Naive thymus-derived CD4-positive, alpha-beta T cell (primary cell): ENCODE measurements at regions not wholly inside any gene's neighbourhood (a gene's known extent, or its start where the extent isn't known, plus 50 kb on each side); places are given as distances from the start of the nearest gene placed in this dataset.

Source experiments
- ATAC-seq: fragments of 150-1000 bp; cut with Tn5 transposase; 2 replicates; pipeline ENCODE4 v1.10.0; 2021; ENCODE audit warnings: mild to moderate bottlenecking, moderate library complexity
- CTCF ChIA-PET: fragments of 350-600 bp; sonication (Branson Sonifier 250); formaldehyde crosslinking; loops from one replicate; lab custom pipeline; 2021; ENCODE audit warnings: antibody characterized with exemption; lab: Charles Lee
- POLR2A ChIA-PET: fragments of 350-600 bp; sonication (Branson Sonifier 250); formaldehyde crosslinking; loops from one replicate; lab custom pipeline; 2021; ENCODE audit warnings: antibody characterized with exemption, inconsistent platforms; lab: Charles Lee
- DNase-seq, 9 donors: peaks; one replicate each; pipeline versions ENCODE4 v3.0.0 to v3.0.0-alpha.2; 2020 to 2022; ENCODE audit warnings: mixed read lengths in 1 of 9
- H3K27ac ChIP-seq: one replicate; pipeline ENCODE4 v1.7.0; 2013; ENCODE audit warnings: mild to moderate bottlenecking, low read depth, low read length, moderate library complexity
- H3K27me3 ChIP-seq, 2 donors: one replicate each; pipeline ENCODE4 v1.7.0; 2013; ENCODE audit warnings: low read length in 2 of 2, mild to moderate bottlenecking in 2 of 2, moderate library complexity in 2 of 2; ENCODE audit not compliant: control insufficient read depth in 2 of 2, insufficient read depth in 2 of 2
- H3K36me3 ChIP-seq, 3 experiments: 1 replicate in 2 of 3; 2 replicates in 1 of 3; pipeline ENCODE4 v1.7.0; 2013; ENCODE audit warnings: low read length in 3 of 3, mild to moderate bottlenecking in 3 of 3, moderate library complexity in 1 of 3; ENCODE audit not compliant: insufficient read depth in 3 of 3, control insufficient read depth in 2 of 3
- H3K4me1 ChIP-seq, 2 donors: one replicate each; pipeline ENCODE4 v1.7.0; 2013; ENCODE audit warnings: low read length in 2 of 2, mild to moderate bottlenecking in 2 of 2, moderate library complexity in 1 of 2; ENCODE audit not compliant: control insufficient read depth in 2 of 2, insufficient read depth in 2 of 2
- H3K4me3 ChIP-seq: 2 replicates; pipeline ENCODE4 v1.7.0; 2013; ENCODE audit warnings: mild to moderate bottlenecking, low read length
- H3K9me3 ChIP-seq, 3 experiments: 1 replicate in 2 of 3; 2 replicates in 1 of 3; pipeline ENCODE4 v1.7.0; 2013; ENCODE audit warnings: low read length in 3 of 3; ENCODE audit not compliant: control insufficient read depth in 2 of 3
- H3K27ac Mint-ChIP-seq, 9 donors: one replicate each; pipeline ENCODE4 v1.8.0; 2020 to 2022; ENCODE audit warnings: mixed read lengths in 9 of 9, mild to moderate bottlenecking in 8 of 9, moderate library complexity in 5 of 9, inconsistent platforms in 2 of 9
- H3K27me3 Mint-ChIP-seq, 5 donors: one replicate each; pipeline ENCODE4 v1.8.0; 2021 to 2022; ENCODE audit warnings: mixed read lengths in 5 of 5, mild to moderate bottlenecking in 1 of 5
- H3K36me3 Mint-ChIP-seq, 5 donors: one replicate each; pipeline ENCODE4 v1.8.0; 2020 to 2022; ENCODE audit warnings: mixed read lengths in 5 of 5, mild to moderate bottlenecking in 3 of 5, inconsistent platforms in 1 of 5
- H3K4me1 Mint-ChIP-seq, 7 donors: one replicate each; pipeline ENCODE4 v1.8.0; 2020 to 2022; ENCODE audit warnings: mixed read lengths in 7 of 7, mild to moderate bottlenecking in 3 of 7, inconsistent platforms in 1 of 7
- H3K4me3 Mint-ChIP-seq, 10 donors: one replicate each; pipeline ENCODE4 v1.8.0; 2020 to 2022; ENCODE audit warnings: mild to moderate bottlenecking in 10 of 10, mixed read lengths in 10 of 10, moderate library complexity in 6 of 10, inconsistent platforms in 2 of 10
- H3K9me3 Mint-ChIP-seq, 11 donors: one replicate each; pipeline ENCODE4 v1.8.0; 2020 to 2022; ENCODE audit warnings: mixed read lengths in 11 of 11, mild to moderate bottlenecking in 4 of 11, inconsistent platforms in 1 of 11, moderate library complexity in 1 of 11
- intact Hi-C, 2 donors: fragments of 100-400 bp; cut with micrococcal nuclease; formaldehyde crosslinking; loops; one replicate each; pipeline ENCODE4 v1.15.1; 2023

DNA sequence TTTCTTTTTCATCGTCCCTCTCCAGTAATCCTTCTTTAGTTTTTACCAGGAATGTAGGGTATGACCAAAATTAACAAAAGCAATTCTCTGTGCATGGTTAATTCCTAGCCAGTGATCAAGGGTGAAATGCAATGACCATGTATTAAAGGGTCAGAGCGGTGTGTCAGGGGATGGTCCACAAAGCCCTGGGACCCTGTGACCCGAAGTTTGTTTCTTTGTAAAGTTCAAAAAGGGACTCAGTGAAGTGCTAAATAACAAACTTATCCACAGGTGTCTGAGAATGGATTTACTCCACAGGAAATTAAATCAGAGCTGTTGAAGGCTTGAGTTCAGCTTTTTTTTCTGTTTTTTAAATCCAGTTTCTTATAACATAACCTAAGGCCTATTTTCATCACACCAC lies 375.7 kb downstream of the GJA1 start:
- no peak overlapping the region for H3K27ac Mint-ChIP-seq
- Histone ChIP-seq H3K4me1 (no peaks in the 10 kb centered on the region), H3K36me3 (no peaks in the 10 kb centered on the region), H3K27ac (no peak overlapping the region), H3K4me3 (no peak overlapping the region), H3K27me3 (no peaks in the 10 kb centered on the region), H3K9me3 (no peaks in the 10 kb centered on the region)
- no peaks in the 10 kb centered on the region for H3K36me3 Mint-ChIP-seq
- no peaks in the 10 kb centered on the region for H3K9me3 Mint-ChIP-seq
- no peak overlapping the region for H3K4me3 Mint-ChIP-seq
- intact Hi-C loops, result no loop called here
- CTCF ChIA-PET, result no interaction called here
- H3K4me1 Mint-ChIP-seq, result peaks cover 0 to 11% (median 0%) of the 10 kb centered on the region in 7 donors
- no peaks in the 10 kb centered on the region for H3K27me3 Mint-ChIP-seq
- ATAC-seq, result no peak
- no peak for DNase-seq
- POLR2A ChIA-PET, result no interaction called here

DNA sequence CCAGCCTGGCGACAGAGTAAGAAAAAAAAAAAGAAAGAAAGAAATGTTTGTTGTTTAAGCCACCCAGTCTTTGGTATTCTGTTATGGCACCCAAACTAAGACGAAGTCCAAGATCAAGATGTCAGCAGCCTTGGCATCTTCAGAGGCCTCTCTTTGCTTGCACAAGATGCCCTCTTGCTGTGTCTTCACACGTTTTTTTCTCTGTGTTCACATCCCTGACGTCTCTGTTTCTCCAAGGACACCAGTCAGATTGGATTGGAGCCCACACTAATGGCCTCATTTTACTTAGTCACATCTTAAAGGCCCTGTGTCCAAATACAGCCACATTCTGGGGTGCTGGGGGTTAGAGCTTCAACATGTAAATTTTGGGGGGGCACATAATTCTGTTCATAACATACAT lies 380.9 kb downstream of the GJA1 start:
- ATAC-seq (no peak), DNase-seq (no peak)
- no peaks in the 10 kb centered on the region for H3K4me1 Mint-ChIP-seq
- H3K36me3 Mint-ChIP-seq, result peaks cover 0 to 8% (median 5%) of the 10 kb centered on the region in 5 donors
- Histone ChIP-seq H3K27ac (no peak overlapping the region), H3K4me1 (no peaks in the 10 kb centered on the region), H3K36me3 (no peaks in the 10 kb centered on the region), H3K9me3 (peaks cover 0 to 10% (median 0%) of the 10 kb centered on the region in 3 experiments), H3K27me3 (no peaks in the 10 kb centered on the region), H3K4me3 (no peak overlapping the region)
- no peak overlapping the region for H3K27ac Mint-ChIP-seq
- H3K4me3 Mint-ChIP-seq, result no peak overlapping the region
- CTCF ChIA-PET, result no interaction called here
- H3K9me3 Mint-ChIP-seq, result peaks cover 4 to 23% (median 15%) of the 10 kb centered on the region in 11 donors
- no peaks in the 10 kb centered on the region for H3K27me3 Mint-ChIP-seq
- intact Hi-C loops, result no loop called here
- POLR2A ChIA-PET, result no interaction called here

DNA sequence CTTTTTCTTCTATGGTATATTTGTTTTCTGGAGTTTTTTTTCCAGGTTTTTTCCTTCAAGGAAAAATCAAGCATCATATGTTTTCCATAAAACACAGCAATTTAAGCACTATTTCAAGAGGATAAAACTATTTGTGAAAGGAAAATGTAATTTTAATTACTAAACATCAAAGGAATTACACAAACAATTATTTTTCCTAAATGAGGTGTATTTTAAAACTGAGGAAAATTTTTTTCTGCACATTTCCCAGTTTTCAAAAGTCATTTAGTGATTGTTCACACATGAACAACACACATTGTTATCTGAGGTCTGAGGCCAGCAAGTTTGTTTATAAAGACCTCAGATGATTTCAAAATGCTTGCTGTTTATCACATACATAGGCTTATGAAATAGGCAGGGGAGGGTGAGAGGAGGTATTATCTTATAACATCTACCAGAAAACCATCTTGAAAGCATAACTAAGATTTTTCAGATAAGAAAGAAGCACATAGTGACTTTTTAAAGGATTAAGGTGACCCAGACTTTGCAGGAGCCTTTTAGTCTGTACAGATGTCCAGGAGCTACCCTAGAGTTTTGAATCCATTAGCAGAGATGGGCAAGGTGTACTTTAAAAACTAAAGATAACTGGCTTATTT lies 381.6 kb downstream of the GJA1 start:
- no peaks in the 10 kb centered on the region for H3K4me1 Mint-ChIP-seq
- peaks cover 4 to 25% (median 19%) of the 10 kb centered on the region in 11 donors for H3K9me3 Mint-ChIP-seq
- Histone ChIP-seq H3K27ac (no peak overlapping the region), H3K4me3 (no peak overlapping the region), H3K36me3 (no peaks in the 10 kb centered on the region), H3K9me3 (peaks cover 0 to 10% (median 0%) of the 10 kb centered on the region in 3 experiments), H3K4me1 (no peaks in the 10 kb centered on the region), H3K27me3 (no peaks in the 10 kb centered on the region)
- ATAC-seq (no peak), DNase-seq (no peak)
- H3K27ac Mint-ChIP-seq, result no peak overlapping the region
- intact Hi-C loops, result no loop called here
- ChIA-PET CTCF (interaction anchor here (0.5 kb wide), 1 partner anchor 17 kb away, joined by 4 read pairs; no protein-coding TSS in a partner anchor), POLR2A (no interaction called here)
- H3K4me3 Mint-ChIP-seq, result no peak overlapping the region
- H3K36me3 Mint-ChIP-seq, result peaks cover 0 to 10% (median 7%) of the 10 kb centered on the region in 5 donors
- H3K27me3 Mint-ChIP-seq, result no peaks in the 10 kb centered on the region

DNA sequence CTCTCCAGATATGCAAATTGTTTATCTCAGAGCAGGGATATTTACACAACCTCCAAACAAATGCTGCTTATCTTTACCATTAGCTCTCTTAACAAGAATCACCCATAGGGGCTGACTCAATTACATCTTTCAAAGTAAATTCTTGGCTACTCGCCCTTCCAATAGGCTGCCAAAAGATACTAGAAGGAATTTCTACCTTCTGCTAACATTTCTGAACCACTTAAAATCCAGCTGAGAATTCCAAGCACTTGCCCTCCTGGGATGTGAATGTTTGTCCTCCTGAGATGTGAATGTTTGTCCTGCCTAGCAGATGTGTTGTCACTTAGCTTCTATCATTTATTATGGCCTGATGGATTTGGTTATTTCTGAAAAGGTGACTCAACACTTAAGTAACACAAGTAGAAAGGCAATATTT lies 388.0 kb downstream of the GJA1 start:
- Histone ChIP-seq H3K9me3 (peaks cover 0 to 10% (median 0%) of the 10 kb centered on the region in 3 experiments), H3K36me3 (no peaks in the 10 kb centered on the region), H3K4me3 (no peak overlapping the region), H3K27ac (no peak overlapping the region), H3K4me1 (no peaks in the 10 kb centered on the region), H3K27me3 (no peaks in the 10 kb centered on the region)
- peaks cover 0 to 11% (median 7%) of the 10 kb centered on the region in 5 donors for H3K36me3 Mint-ChIP-seq
- intact Hi-C loops, result no loop called here
- H3K27me3 Mint-ChIP-seq, result no peaks in the 10 kb centered on the region
- no peak overlapping the region for H3K27ac Mint-ChIP-seq
- no peak overlapping the region for H3K4me3 Mint-ChIP-seq
- DNase-seq (no peak), ATAC-seq (no peak)
- H3K9me3 Mint-ChIP-seq, result peaks cover 4 to 27% (median 19%) of the 10 kb centered on the region in 11 donors
- ChIA-PET CTCF (interaction anchor here (0.6 kb wide), 1 partner anchor 275 kb away, joined by 3 read pairs; no protein-coding TSS in a partner anchor), POLR2A (no interaction called here)
- no peaks in the 10 kb centered on the region for H3K4me1 Mint-ChIP-seq

DNA sequence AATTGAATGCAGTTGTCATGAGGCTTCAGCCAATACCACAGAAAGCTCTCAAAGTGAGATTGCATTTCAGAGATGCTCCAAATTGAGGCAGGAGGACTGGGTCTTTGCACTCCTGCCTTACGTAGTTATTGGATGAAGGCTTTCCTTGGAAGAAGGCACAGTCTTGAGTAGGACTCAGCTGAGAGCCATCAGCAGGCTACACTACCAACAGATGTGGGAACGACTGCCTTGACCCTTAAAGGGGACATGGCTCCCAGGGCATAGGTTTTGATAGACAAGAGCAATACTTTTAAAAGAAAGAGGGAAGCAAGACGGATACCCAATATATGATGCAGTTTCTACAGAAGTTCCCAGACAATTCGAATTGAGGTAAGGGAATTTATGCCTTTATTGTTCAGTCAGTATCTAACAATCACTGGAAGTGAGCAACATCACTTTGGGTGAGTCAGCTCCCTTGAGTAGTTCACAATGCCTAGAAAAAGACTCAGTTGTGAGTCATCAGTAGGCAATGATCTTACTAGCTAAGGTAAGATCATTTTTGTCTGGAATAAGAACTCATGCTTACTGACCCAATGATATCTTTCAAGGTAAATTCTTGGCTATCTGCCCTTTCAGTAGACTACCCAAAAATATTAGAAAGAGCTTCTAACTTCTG lies 390.8 kb downstream of the GJA1 start:
- H3K36me3 Mint-ChIP-seq, result peaks cover 0 to 6% (median 0%) of the 10 kb centered on the region in 5 donors
- H3K27me3 Mint-ChIP-seq, result no peaks in the 10 kb centered on the region
- H3K27ac Mint-ChIP-seq, result no peak overlapping the region
- ATAC-seq (no peak), DNase-seq (no peak)
- ChIA-PET CTCF (no interaction called here), POLR2A (no interaction called here)
- no peaks in the 10 kb centered on the region for H3K4me1 Mint-ChIP-seq
- H3K27me3 ChIP-seq, result no peaks in the 10 kb centered on the region
- no peaks in the 10 kb centered on the region for H3K36me3 ChIP-seq
- H3K9me3 ChIP-seq, result no peaks in the 10 kb centered on the region
- no peak overlapping the region for H3K27ac ChIP-seq
- intact Hi-C loops, result no loop called here
- H3K9me3 Mint-ChIP-seq, result peaks cover 0 to 9% (median 5%) of the 10 kb centered on the region in 11 donors
- H3K4me1 ChIP-seq, result no peaks in the 10 kb centered on the region
- H3K4me3 Mint-ChIP-seq, result no peak overlapping the region
- H3K4me3 ChIP-seq, result no peak overlapping the region

DNA sequence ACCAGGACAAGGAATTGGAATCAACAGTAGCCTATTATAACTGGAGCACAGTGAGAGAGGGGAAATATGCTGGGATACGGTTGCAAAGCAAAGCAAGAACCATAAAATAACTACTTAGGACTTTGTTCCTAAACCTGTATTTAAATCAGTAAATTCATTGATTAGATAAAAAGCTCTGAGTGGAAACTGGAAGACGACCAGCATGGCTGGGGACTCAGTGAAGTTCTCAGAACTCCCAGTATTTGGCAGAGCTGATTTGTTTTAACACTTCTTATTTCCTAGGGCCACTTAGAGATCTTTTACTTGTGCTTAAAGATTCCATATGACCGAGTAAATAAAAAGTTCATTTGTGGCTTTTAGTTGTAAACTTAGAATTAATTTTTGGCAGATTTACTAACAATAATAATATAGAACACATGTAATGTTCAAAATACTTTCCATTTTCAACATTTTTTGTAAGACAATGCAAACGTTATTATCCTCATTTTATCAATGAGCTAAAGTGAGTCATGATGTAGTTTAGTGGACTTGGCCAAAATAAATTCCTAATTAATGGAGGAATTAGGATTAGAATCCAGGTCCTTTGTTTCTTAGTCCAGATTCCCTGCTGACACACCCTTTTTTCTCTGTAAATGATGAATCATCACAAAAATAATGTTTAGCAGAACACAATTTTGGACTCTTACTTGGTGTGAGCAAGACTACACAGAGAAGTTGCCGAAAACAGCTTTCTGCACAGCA lies 392.9 kb downstream of the GJA1 start:
- H3K27ac Mint-ChIP-seq, result no peak overlapping the region
- no peaks in the 10 kb centered on the region for H3K36me3 Mint-ChIP-seq
- no peak overlapping the region for H3K4me3 Mint-ChIP-seq
- H3K27me3 ChIP-seq, result no peaks in the 10 kb centered on the region
- no peaks in the 10 kb centered on the region for H3K4me1 Mint-ChIP-seq
- DNase-seq (no peak), ATAC-seq (no peak)
- H3K4me3 ChIP-seq, result no peak overlapping the region
- POLR2A ChIA-PET, result interaction anchor here (0.7 kb wide), 1 partner anchor 140 kb away, joined by 3 read pairs; no protein-coding TSS in a partner anchor
- H3K27me3 Mint-ChIP-seq, result no peaks in the 10 kb centered on the region
- intact Hi-C loops, result no loop called here
- CTCF ChIA-PET, result no interaction called here
- H3K9me3 Mint-ChIP-seq, result no peaks in the 10 kb centered on the region
- H3K9me3 ChIP-seq, result no peaks in the 10 kb centered on the region
- H3K27ac ChIP-seq, result no peak overlapping the region
- no peaks in the 10 kb centered on the region for H3K36me3 ChIP-seq
- no peaks in the 10 kb centered on the region for H3K4me1 ChIP-seq
